HepG2 (cell line): ENCODE measurements at regions not wholly inside any gene's neighbourhood (a gene's known extent, or its start where the extent isn't known, plus 50 kb on each side); places are given as distances from the start of the nearest gene placed in this dataset.
A peak's percentile ranks its signal among the peaks of the same experiment; 100 is the strongest.

Source experiments
- BORCS8-MEF2B ChIP-seq: sonication (generic); formaldehyde crosslinking; IDR thresholded peaks from 2 replicates; pipeline ENCODE4 v1.8.0; 2022; ENCODE audit warnings: mild to moderate bottlenecking, missing genetic modification reagents
- CEBPG ChIP-seq: IDR thresholded peaks from 2 replicates; pipeline ENCODE4 v1.6.1; 2016
- GTF2F1 ChIP-seq: fragments of 150-350 bp; IDR thresholded peaks from 2 replicates; pipeline ENCODE4 v1.6.1; 2014; ENCODE audit warnings: low read length
- HDAC2 ChIP-seq: sonication (generic); formaldehyde crosslinking; IDR thresholded peaks from 2 replicates; pipeline ENCODE4 v1.4.0; 2020; ENCODE audit warnings: missing genetic modification reagents
- MAZ ChIP-seq, 2 experiments: sonication (generic) in 1 of 2; formaldehyde crosslinking in 1 of 2; IDR thresholded peaks; 2 replicates each; pipeline versions ENCODE4 v1.5.0 to v1.6.1; 2012 to 2020; ENCODE audit warnings: low read depth in 2 of 2, mild to moderate bottlenecking in 2 of 2, borderline replicate concordance in 1 of 2, improper control_type of control experiment in 1 of 2, low read length in 1 of 2, missing genetic modification reagents in 1 of 2, moderate library complexity in 1 of 2
- MIXL1 ChIP-seq: IDR thresholded peaks from 2 replicates; pipeline ENCODE4 v1.6.1; 2016
- NFYB ChIP-seq: sonication (generic); formaldehyde crosslinking; IDR thresholded peaks from 2 replicates; pipeline ENCODE4 v1.4.0; 2020; ENCODE audit warnings: missing genetic modification reagents
- RELA ChIP-seq: sonication (generic); formaldehyde crosslinking; IDR thresholded peaks from 2 replicates; pipeline ENCODE4 v1.4.0; 2020; ENCODE audit warnings: missing genetic modification reagents
- RFX3 ChIP-seq: IDR thresholded peaks from 2 replicates; pipeline ENCODE4 v1.6.1; 2016; ENCODE audit warnings: missing biosample characterization, missing genetic modification reagents
- RXRA ChIP-seq: sonication (generic); formaldehyde crosslinking; IDR thresholded peaks from 2 replicates; pipeline ENCODE4 v1.5.1; 2020; ENCODE audit warnings: missing genetic modification reagents
- SMYD3 ChIP-seq: sonication (generic); formaldehyde crosslinking; IDR thresholded peaks from 2 replicates; pipeline ENCODE4 v1.8.1; 2023; ENCODE audit warnings: mild to moderate bottlenecking, missing genetic modification reagents
- THAP11 ChIP-seq: IDR thresholded peaks from 2 replicates; pipeline ENCODE4 v1.6.1; 2016; ENCODE audit warnings: missing biosample characterization, missing genetic modification reagents
- THAP7 ChIP-seq: sonication (generic); formaldehyde crosslinking; IDR thresholded peaks from 2 replicates; pipeline ENCODE4 v1.8.1; 2023; ENCODE audit warnings: mild to moderate bottlenecking, missing genetic modification reagents
- XRCC5 ChIP-seq: fragments of 200-400 bp; formaldehyde crosslinking; optimal IDR thresholded peaks from 2 replicates; pipeline ENCODE3; 2017; ENCODE audit warnings: mild to moderate bottlenecking, low read length
- ZBTB1 ChIP-seq: sonication (generic); formaldehyde crosslinking; IDR thresholded peaks from 2 replicates; pipeline ENCODE4 v1.4.0; 2020; ENCODE audit warnings: missing genetic modification reagents, borderline replicate concordance
- ZFAT ChIP-seq: sonication (generic); formaldehyde crosslinking; conservative IDR thresholded peaks from 2 replicates; pipeline ENCODE4 v1.8.1; 2023; ENCODE audit warnings: missing genetic modification reagents, inconsistent platforms
- ZNF264 ChIP-seq: sonication (generic); formaldehyde crosslinking; IDR thresholded peaks from 2 replicates; pipeline ENCODE4 v1.4.0; 2020; ENCODE audit warnings: missing genetic modification reagents
- ZNF350 ChIP-seq: sonication (generic); formaldehyde crosslinking; IDR thresholded peaks from 2 replicates; pipeline ENCODE4 v1.4.0; 2020; ENCODE audit warnings: mild to moderate bottlenecking, low read depth, missing genetic modification reagents, borderline replicate concordance
- ZNF740 ChIP-seq: sonication (generic); formaldehyde crosslinking; IDR thresholded peaks from 2 replicates; pipeline ENCODE4 v1.4.0; 2020; ENCODE audit warnings: missing genetic modification reagents
- ZNF75D ChIP-seq: sonication (generic); formaldehyde crosslinking; IDR thresholded peaks from 2 replicates; pipeline ENCODE4 v1.8.1; 2023; ENCODE audit warnings: missing genetic modification reagents, mild to moderate bottlenecking, borderline replicate concordance
- ZNF782 ChIP-seq: sonication (generic); formaldehyde crosslinking; IDR thresholded peaks from 2 replicates; pipeline ENCODE4 v1.4.0; 2020; ENCODE audit warnings: missing genetic modification reagents, mild to moderate bottlenecking, borderline replicate concordance
- TF ChIP-seq, protein P1 (sequence below): sonication (generic); formaldehyde crosslinking; IDR thresholded peaks from 2 replicates; pipeline ENCODE4 v1.5.0; 2020; ENCODE audit warnings: missing genetic modification reagents
- TF ChIP-seq, protein P2 (sequence below): sonication (generic); formaldehyde crosslinking; IDR thresholded peaks from 2 replicates; pipeline ENCODE4 v1.4.0; 2020; ENCODE audit warnings: missing genetic modification reagents, borderline replicate concordance
- TF ChIP-seq, protein P3 (sequence below): sonication (generic); formaldehyde crosslinking; IDR thresholded peaks from 2 replicates; pipeline ENCODE4 v1.5.0; 2020; ENCODE audit warnings: mild to moderate bottlenecking, missing genetic modification reagents, moderate library complexity

DNA sequence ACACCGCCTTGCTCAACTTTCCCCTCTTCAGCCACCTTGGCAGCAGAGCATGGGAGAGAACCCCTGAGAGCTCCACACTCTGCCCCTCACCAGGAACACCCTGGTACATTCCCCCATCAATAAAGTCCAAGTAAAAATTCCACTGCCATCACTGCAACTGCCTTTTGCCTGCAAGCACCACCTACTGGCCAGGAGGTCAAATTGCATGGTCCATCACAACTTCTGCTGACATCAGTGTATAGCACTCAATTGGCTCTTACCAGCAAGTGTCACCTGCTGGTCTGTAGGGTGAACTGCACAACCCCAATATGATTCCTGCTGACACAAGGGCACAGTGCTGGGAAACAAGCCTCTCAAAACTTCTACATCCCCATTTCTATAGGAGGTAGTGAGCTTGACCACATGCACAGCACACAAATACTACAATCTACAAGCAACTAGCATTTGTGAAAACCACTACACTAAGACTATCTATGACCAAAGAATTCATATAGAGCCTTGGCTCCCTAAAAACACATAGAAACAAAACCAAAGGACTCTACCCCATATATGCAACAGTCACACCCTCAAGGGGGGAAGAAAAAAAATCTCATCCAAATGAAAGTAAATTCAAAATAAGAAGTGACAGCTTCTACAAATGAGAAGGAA, 69.2 kb downstream of the FASLG start (continued):
- 0 out of 2 replicates have a peak, but pooled peaks have one; percentile 7 for TF ChIP-seq CEBPG
- no peak for TF ChIP-seq RXRA (CRISPR knock-in tag)
- TF ChIP-seq, protein P1, sequence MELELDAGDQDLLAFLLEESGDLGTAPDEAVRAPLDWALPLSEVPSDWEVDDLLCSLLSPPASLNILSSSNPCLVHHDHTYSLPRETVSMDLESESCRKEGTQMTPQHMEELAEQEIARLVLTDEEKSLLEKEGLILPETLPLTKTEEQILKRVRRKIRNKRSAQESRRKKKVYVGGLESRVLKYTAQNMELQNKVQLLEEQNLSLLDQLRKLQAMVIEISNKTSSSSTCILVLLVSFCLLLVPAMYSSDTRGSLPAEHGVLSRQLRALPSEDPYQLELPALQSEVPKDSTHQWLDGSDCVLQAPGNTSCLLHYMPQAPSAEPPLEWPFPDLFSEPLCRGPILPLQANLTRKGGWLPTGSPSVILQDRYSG (CRISPR knock-in tag): no peak
- no peak for TF ChIP-seq RELA (CRISPR knock-in tag)
- no peak for TF ChIP-seq MIXL1 (CRISPR knock-in tag)
- TF ChIP-seq, protein P2, sequence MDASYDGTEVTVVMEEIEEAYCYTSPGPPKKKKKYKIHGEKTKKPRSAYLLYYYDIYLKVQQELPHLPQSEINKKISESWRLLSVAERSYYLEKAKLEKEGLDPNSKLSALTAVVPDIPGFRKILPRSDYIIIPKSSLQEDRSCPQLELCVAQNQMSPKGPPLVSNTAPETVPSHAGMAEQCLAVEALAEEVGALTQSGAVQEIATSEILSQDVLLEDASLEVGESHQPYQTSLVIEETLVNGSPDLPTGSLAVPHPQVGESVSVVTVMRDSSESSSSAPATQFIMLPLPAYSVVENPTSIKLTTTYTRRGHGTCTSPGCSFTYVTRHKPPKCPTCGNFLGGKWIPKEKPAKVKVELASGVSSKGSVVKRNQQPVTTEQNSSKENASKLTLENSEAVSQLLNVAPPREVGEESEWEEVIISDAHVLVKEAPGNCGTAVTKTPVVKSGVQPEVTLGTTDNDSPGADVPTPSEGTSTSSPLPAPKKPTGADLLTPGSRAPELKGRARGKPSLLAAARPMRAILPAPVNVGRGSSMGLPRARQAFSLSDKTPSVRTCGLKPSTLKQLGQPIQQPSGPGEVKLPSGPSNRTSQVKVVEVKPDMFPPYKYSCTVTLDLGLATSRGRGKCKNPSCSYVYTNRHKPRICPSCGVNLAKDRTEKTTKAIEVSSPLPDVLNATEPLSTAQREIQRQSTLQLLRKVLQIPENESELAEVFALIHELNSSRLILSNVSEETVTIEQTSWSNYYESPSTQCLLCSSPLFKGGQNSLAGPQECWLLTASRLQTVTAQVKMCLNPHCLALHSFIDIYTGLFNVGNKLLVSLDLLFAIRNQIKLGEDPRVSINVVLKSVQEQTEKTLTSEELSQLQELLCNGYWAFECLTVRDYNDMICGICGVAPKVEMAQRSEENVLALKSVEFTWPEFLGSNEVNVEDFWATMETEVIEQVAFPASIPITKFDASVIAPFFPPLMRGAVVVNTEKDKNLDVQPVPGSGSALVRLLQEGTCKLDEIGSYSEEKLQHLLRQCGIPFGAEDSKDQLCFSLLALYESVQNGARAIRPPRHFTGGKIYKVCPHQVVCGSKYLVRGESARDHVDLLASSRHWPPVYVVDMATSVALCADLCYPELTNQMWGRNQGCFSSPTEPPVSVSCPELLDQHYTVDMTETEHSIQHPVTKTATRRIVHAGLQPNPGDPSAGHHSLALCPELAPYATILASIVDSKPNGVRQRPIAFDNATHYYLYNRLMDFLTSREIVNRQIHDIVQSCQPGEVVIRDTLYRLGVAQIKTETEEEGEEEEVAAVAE: no peak
- TF ChIP-seq ZNF782 (CRISPR knock-in tag): no peak
- TF ChIP-seq MAZ (IDR thresholded peaks at IDR 0.05; ENCODE audit: borderline replicate concordance, low read depth, low read length): no peak
- TF ChIP-seq MAZ (CRISPR knock-in tag; IDR thresholded peaks at IDR 0.05; ENCODE audit: low read depth): no peak
- peak; percentile 66 for TF ChIP-seq XRCC5
- TF ChIP-seq ZNF75D: no peak
- no peak for TF ChIP-seq ZNF740 (CRISPR knock-in tag)
- TF ChIP-seq BORCS8-MEF2B (CRISPR knock-in tag): no peak
- no peak for TF ChIP-seq GTF2F1
- TF ChIP-seq THAP11 (CRISPR knock-in tag): no peak
- TF ChIP-seq NFYB: no peak
- no peak for TF ChIP-seq RFX3 (CRISPR knock-in tag)
- no peak for TF ChIP-seq ZNF264
- TF ChIP-seq ZNF350 (CRISPR knock-in tag): no peak
- no peak for TF ChIP-seq THAP7 (CRISPR knock-in tag)
- TF ChIP-seq, protein P3, sequence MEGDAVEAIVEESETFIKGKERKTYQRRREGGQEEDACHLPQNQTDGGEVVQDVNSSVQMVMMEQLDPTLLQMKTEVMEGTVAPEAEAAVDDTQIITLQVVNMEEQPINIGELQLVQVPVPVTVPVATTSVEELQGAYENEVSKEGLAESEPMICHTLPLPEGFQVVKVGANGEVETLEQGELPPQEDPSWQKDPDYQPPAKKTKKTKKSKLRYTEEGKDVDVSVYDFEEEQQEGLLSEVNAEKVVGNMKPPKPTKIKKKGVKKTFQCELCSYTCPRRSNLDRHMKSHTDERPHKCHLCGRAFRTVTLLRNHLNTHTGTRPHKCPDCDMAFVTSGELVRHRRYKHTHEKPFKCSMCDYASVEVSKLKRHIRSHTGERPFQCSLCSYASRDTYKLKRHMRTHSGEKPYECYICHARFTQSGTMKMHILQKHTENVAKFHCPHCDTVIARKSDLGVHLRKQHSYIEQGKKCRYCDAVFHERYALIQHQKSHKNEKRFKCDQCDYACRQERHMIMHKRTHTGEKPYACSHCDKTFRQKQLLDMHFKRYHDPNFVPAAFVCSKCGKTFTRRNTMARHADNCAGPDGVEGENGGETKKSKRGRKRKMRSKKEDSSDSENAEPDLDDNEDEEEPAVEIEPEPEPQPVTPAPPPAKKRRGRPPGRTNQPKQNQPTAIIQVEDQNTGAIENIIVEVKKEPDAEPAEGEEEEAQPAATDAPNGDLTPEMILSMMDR (CRISPR knock-in tag): peak; percentile 70
- TF ChIP-seq SMYD3 (CRISPR knock-in tag): no peak
- 0 out of 2 replicates have a peak, but pooled peaks have one; percentile 20 for TF ChIP-seq HDAC2
- no peak for TF ChIP-seq ZFAT (CRISPR knock-in tag)
- no peak for TF ChIP-seq ZBTB1 (CRISPR knock-in tag)
